ENCODE measurements at regions not wholly inside any gene's neighbourhood (a gene's known extent, or its start where the extent isn't known, plus 50 kb on each side); places are given as distances from the start of the nearest gene placed in this dataset.

DNA sequence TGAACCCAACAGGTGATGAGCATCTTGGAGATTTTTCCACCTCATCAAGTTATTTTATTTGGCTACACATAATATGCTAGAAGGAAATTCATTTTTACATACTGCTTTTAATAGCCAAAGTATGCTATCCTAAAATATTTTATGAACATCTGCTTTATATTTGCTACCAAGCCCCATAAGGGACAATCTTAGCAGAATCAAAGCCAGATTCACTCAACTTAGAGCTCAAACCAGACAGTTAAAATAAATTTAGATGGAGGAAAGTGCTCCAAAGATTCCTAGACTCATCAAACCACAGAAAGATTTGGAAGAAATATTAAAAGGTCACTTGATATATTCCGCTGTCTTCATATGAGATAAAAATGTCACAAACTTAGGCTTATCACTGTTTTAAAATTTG, 637.1 kb upstream of the CCNG1 start:
- CTCF ChIA-PET, result no interaction called here
- Histone ChIP-seq H3K9me3 (no peaks in the 10 kb centered on the region), H4K20me1 (ENCODE audit: insufficient read depth) (no peaks in the 10 kb centered on the region), H3K9me2 (no peaks in the 10 kb centered on the region), H3K36me3 (replicated peaks in 1 of 2; ENCODE audit: control insufficient read depth in 1 of 2, insufficient read depth in 2 of 2, low read length in 1 of 2) (no peaks in the 10 kb centered on the region), H3K4me1 (ENCODE audit: control insufficient read depth in 1 of 2, insufficient read depth in 2 of 2, low read depth in 1 of 2, low read length in 1 of 2) (no peaks in the 10 kb centered on the region), H3K27me3 (ENCODE audit: insufficient read depth) (no peaks in the 10 kb centered on the region), H3K4me3 (ENCODE audit: low read depth in 2 of 2, low read length in 1 of 2) (no peak overlapping the region), H3K4me2 (no peak overlapping the region), H3F3A (replicated peaks; ENCODE audit: insufficient read depth) (no peaks in the 10 kb centered on the region), H3K9ac (no peak overlapping the region), H2AFZ (ENCODE audit: low read depth) (no peak overlapping the region), H3K79me2 (ENCODE audit: insufficient read depth) (no peaks in the 10 kb centered on the region), H3K27ac (ENCODE audit: low read depth in 2 of 2, low read length in 1 of 2) (no peak overlapping the region)
- TF ChIP-seq ELF1 (IDR thresholded peaks at IDR 0.05) (no peak), TEAD4 (IDR thresholded peaks at IDR 0.05; ENCODE audit: borderline replicate concordance, insufficient read depth) (no peak), GATA2 (CRISPR knock-in tag; IDR thresholded peaks at IDR 0.05) (no peak), EZH2phosphoT487 (IDR thresholded peaks at IDR 0.05; ENCODE audit: borderline replicate concordance, low read depth) (no peak), GABPA (IDR thresholded peaks at IDR 0.05; ENCODE audit: low read depth) (no peak)
- POLR2A ChIA-PET, result no interaction called here
- no peak for DNase-seq
- WGBS (ENCODE audit: low lambda C conversion rate), result 8% methylated on average over 1 of the region's 1 CpG

DNA sequence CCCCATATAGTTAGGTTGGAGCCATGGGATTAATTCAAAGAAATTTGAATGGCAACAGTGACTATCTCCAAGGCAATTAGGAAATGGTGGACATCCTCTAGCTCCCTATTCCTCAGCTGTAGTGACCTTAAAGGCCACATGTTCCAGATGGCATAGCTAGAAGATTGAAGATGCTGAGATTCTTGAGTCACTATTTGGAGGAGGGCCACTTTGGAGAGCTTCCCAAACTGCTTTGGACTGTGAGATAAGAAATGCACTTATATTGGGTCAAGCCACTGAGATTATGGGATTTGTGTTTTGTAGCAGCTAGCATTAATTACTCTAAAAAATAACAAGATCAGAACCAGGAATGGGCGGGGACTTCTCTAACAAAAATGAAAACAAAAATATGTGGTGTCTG, 636.2 kb upstream of the CCNG1 start:
- H3K4me3 ChIP-seq (ENCODE audit: low read depth in 2 of 2, low read length in 1 of 2), result no peak overlapping the region
- no peak overlapping the region for H3K4me2 ChIP-seq
- H3K9me2 ChIP-seq, result no peaks in the 10 kb centered on the region
- H2AFZ ChIP-seq (ENCODE audit: low read depth), result no peak overlapping the region
- ChIA-PET CTCF (no interaction called here), POLR2A (no interaction called here)
- no peak for DNase-seq
- no peak overlapping the region for H3K27ac ChIP-seq (ENCODE audit: low read depth in 2 of 2, low read length in 1 of 2)
- no peaks in the 10 kb centered on the region for H3K36me3 ChIP-seq (replicated peaks in 1 of 2; ENCODE audit: control insufficient read depth in 1 of 2, insufficient read depth in 2 of 2, low read length in 1 of 2)
- H4K20me1 ChIP-seq (ENCODE audit: insufficient read depth), result no peaks in the 10 kb centered on the region
- no peaks in the 10 kb centered on the region for H3K27me3 ChIP-seq (ENCODE audit: insufficient read depth)
- H3K9ac ChIP-seq, result no peak overlapping the region
- TF ChIP-seq SMC3 (IDR thresholded peaks at IDR 0.05; ENCODE audit: low read depth, low read length) (no peak), SIN3A (IDR thresholded peaks at IDR 0.05; ENCODE audit: borderline replicate concordance, low read depth, low read length) (no peak), YY1 (IDR thresholded peaks at IDR 0.05; ENCODE audit: low read depth) (no peak), NFIC (IDR thresholded peaks at IDR 0.05; ENCODE audit: borderline replicate concordance) (no peak), RCOR1 (IDR thresholded peaks at IDR 0.05; ENCODE audit: low read length) (no peak), RAD21 (IDR thresholded peaks at IDR 0.05; ENCODE audit: low read length) (no peak), TCF12 (IDR thresholded peaks at IDR 0.05) (no peak)
- TF ChIP-seq, protein P1, sequence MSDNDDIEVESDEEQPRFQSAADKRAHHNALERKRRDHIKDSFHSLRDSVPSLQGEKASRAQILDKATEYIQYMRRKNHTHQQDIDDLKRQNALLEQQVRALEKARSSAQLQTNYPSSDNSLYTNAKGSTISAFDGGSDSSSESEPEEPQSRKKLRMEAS (IDR thresholded peaks at IDR 0.05; ENCODE audit: low read depth), result no peak
- H3F3A ChIP-seq (replicated peaks; ENCODE audit: insufficient read depth), result no peaks in the 10 kb centered on the region
- no peaks in the 10 kb centered on the region for H3K9me3 ChIP-seq
- 0% methylated on average over 1 of the region's 1 CpG for WGBS (ENCODE audit: low lambda C conversion rate)
- H3K79me2 ChIP-seq (ENCODE audit: insufficient read depth), result no peaks in the 10 kb centered on the region
- no peaks in the 10 kb centered on the region for H3K4me1 ChIP-seq (ENCODE audit: control insufficient read depth in 1 of 2, insufficient read depth in 2 of 2, low read depth in 1 of 2, low read length in 1 of 2)

DNA sequence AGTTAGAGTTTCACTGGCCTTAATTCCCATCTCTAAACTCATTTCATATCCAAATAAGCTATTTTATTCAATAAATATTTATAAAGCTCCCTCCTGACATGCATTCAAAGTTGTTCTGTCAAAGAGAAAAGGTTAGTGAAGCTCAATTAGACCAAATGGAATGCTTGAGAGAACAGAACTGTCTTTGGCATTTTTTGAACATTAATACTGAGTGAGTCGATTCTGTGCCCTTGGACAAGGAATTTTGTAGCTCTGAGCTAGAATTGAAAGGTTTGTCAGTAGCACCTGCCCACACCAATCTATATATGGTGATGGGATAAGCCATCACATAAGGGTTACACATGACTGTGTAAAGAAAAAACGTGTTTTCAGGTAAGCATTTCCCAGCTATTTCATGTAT, 631.2 kb upstream of the CCNG1 start:
- CTCF ChIA-PET, result interaction anchor here (0.5 kb wide), 1 partner anchor 13 kb away, joined by 3 read pairs; no protein-coding TSS in a partner anchor
- Histone ChIP-seq H2AFZ (ENCODE audit: low read depth) (no peak overlapping the region), H3K9ac (no peak overlapping the region), H3K36me3 (replicated peaks in 1 of 2; ENCODE audit: control insufficient read depth in 1 of 2, insufficient read depth in 2 of 2, low read length in 1 of 2) (no peaks in the 10 kb centered on the region), H3K27ac (ENCODE audit: low read depth in 2 of 2, low read length in 1 of 2) (no peak overlapping the region), H4K20me1 (ENCODE audit: insufficient read depth) (no peaks in the 10 kb centered on the region), H3K4me2 (no peak overlapping the region), H3K27me3 (ENCODE audit: insufficient read depth) (no peaks in the 10 kb centered on the region), H3F3A (replicated peaks; ENCODE audit: insufficient read depth) (no peaks in the 10 kb centered on the region), H3K4me3 (ENCODE audit: low read depth in 2 of 2, low read length in 1 of 2) (no peak overlapping the region), H3K9me3 (no peaks in the 10 kb centered on the region), H3K9me2 (no peaks in the 10 kb centered on the region), H3K4me1 (ENCODE audit: control insufficient read depth in 1 of 2, insufficient read depth in 2 of 2, low read depth in 1 of 2, low read length in 1 of 2) (no peaks in the 10 kb centered on the region), H3K79me2 (ENCODE audit: insufficient read depth) (no peaks in the 10 kb centered on the region)
- no peak for DNase-seq
- TF ChIP-seq GATA2 (CRISPR knock-in tag; IDR thresholded peaks at IDR 0.05) (no peak), SIN3A (IDR thresholded peaks at IDR 0.05; ENCODE audit: borderline replicate concordance, low read depth, low read length) (no peak), MXI1 (IDR thresholded peaks at IDR 0.05; ENCODE audit: low read depth, low read length) (no peak), FOXJ3 (CRISPR knock-in tag; IDR thresholded peaks at IDR 0.05) (no peak), TEAD4 (IDR thresholded peaks at IDR 0.05; ENCODE audit: borderline replicate concordance, insufficient read depth) (no peak), TCF12 (IDR thresholded peaks at IDR 0.05) (no peak), EZH2phosphoT487 (IDR thresholded peaks at IDR 0.05; ENCODE audit: borderline replicate concordance, low read depth) (no peak), NFIC (IDR thresholded peaks at IDR 0.05; ENCODE audit: borderline replicate concordance) (no peak), CHD2 (IDR thresholded peaks at IDR 0.05; ENCODE audit: low read length, partially characterized antibody) (no peak), RCOR1 (IDR thresholded peaks at IDR 0.05; ENCODE audit: low read length) (no peak), POLR2AphosphoS5 (IDR thresholded peaks at IDR 0.05; ENCODE audit: low read depth, low read length) (no peak), USF2 (IDR thresholded peaks at IDR 0.05; ENCODE audit: borderline replicate concordance, low read depth, low read length) (no peak), ELF1 (IDR thresholded peaks at IDR 0.05) (no peak), FOSL2 (IDR thresholded peaks at IDR 0.05; ENCODE audit: borderline replicate concordance, low read depth) (no peak), SMC3 (IDR thresholded peaks at IDR 0.05; ENCODE audit: low read depth, low read length) (no peak), EP300 (IDR thresholded peaks at IDR 0.05; ENCODE audit: borderline replicate concordance in 1 of 2, low read depth in 1 of 2, low read length in 1 of 2) (no peak), RXRA (IDR thresholded peaks at IDR 0.05; ENCODE audit: borderline replicate concordance, low read depth) (no peak)
- WGBS (ENCODE audit: low lambda C conversion rate), result 0% methylated on average over 2 of the region's 2 CpGs
- POLR2A ChIA-PET, result no interaction called here

Measured in SK-N-SH (cell line).